Memory B cell (primary cell): ENCODE measurements at regions not wholly inside any gene's neighbourhood (a gene's known extent, or its start where the extent isn't known, plus 50 kb on each side); places are given as distances from the start of the nearest gene placed in this dataset.
"Not testable (repeated sequence)": the region's sequence is repeated elsewhere in the genome, so short reads cannot be mapped to it uniquely, and the experiment has no call there.

Experiments
- ATAC-seq: fragments of 150-1000 bp; cut with Tn5 transposase; 2 replicates; pipeline ENCODE4 v1.10.0; 2021; ENCODE audit warnings: low read depth, mild to moderate bottlenecking, moderate library complexity
- DNase-seq, 2 donors: peaks; one replicate each; pipeline ENCODE4 v3.0.0; 2022; ENCODE audit warnings: low spot score in 2 of 2
- H3K27ac Mint-ChIP-seq: one replicate; pipeline ENCODE4 v1.8.0; 2022; ENCODE audit warnings: mild to moderate bottlenecking, moderate library complexity, mixed read lengths
- H3K27me3 Mint-ChIP-seq: one replicate; pipeline ENCODE4 v1.8.0; 2022; ENCODE audit warnings: mixed read lengths
- H3K36me3 Mint-ChIP-seq: one replicate; pipeline ENCODE4 v1.8.0; 2022; ENCODE audit warnings: mild to moderate bottlenecking, mixed read lengths
- H3K4me1 Mint-ChIP-seq: one replicate; pipeline ENCODE4 v1.8.0; 2022; ENCODE audit warnings: mixed read lengths
- H3K4me3 Mint-ChIP-seq: one replicate; pipeline ENCODE4 v1.8.0; 2022; ENCODE audit warnings: mild to moderate bottlenecking, moderate library complexity, mixed read lengths
- H3K9me3 Mint-ChIP-seq: one replicate; pipeline ENCODE4 v1.8.0; 2022; ENCODE audit warnings: mixed read lengths

- H3K4me1 Mint-ChIP-seq = no peaks in the 10 kb centered on the region
- H3K27ac Mint-ChIP-seq = no peak overlapping the region
- H3K36me3 Mint-ChIP-seq = no peaks in the 10 kb centered on the region
- H3K4me3 Mint-ChIP-seq = no peak overlapping the region
- DNase-seq = no peak
- no peaks in the 10 kb centered on the region for H3K9me3 Mint-ChIP-seq
- no peak for ATAC-seq
- peaks cover 3% of the 10 kb centered on the region for H3K27me3 Mint-ChIP-seq
These were observed 258.1 kb downstream of the MSX2 start for GRCh38 chr5:174982485-174982884.

GRCh38 chr5:174981416-174981815 lies 257.0 kb downstream of the MSX2 start:
- no peak for DNase-seq
- H3K4me3 Mint-ChIP-seq = no peak overlapping the region
- H3K4me1 Mint-ChIP-seq = no peaks in the 10 kb centered on the region
- no peak for ATAC-seq
- H3K36me3 Mint-ChIP-seq = no peaks in the 10 kb centered on the region
- no peaks in the 10 kb centered on the region for H3K9me3 Mint-ChIP-seq
- H3K27me3 Mint-ChIP-seq = peaks cover 3% of the 10 kb centered on the region
- no peak overlapping the region for H3K27ac Mint-ChIP-seq

GRCh38 chr5:174980952-174981351 lies 256.6 kb downstream of the MSX2 start:
- no peaks in the 10 kb centered on the region for H3K36me3 Mint-ChIP-seq
- DNase-seq (no peak), ATAC-seq (no peak)
- H3K27me3 Mint-ChIP-seq = peaks cover 3% of the 10 kb centered on the region
- H3K9me3 Mint-ChIP-seq = no peaks in the 10 kb centered on the region
- no peaks in the 10 kb centered on the region for H3K4me1 Mint-ChIP-seq
- no peak overlapping the region for H3K27ac Mint-ChIP-seq
- no peak overlapping the region for H3K4me3 Mint-ChIP-seq

- ATAC-seq (no peak), DNase-seq (no peak)
- Mint-ChIP-seq H3K9me3 (peaks cover 15% of the 10 kb centered on the region), H3K4me3 (no peak overlapping the region), H3K36me3 (no peaks in the 10 kb centered on the region), H3K27ac (no peak overlapping the region), H3K4me1 (no peaks in the 10 kb centered on the region), H3K27me3 (peaks cover 9% of the 10 kb centered on the region)
These were observed 247.9 kb downstream of the MSX2 start for GRCh38 chr5:174972291-174972690.

GRCh38 chr5:174971210-174971609 lies 246.8 kb downstream of the MSX2 start:
- Mint-ChIP-seq H3K36me3 (peaks cover 2% of the 10 kb centered on the region), H3K27ac (no peak overlapping the region), H3K9me3 (peaks cover 21% of the 10 kb centered on the region), H3K4me1 (no peaks in the 10 kb centered on the region), H3K27me3 (peaks cover 9% of the 10 kb centered on the region), H3K4me3 (no peak overlapping the region)
- DNase-seq (no peak), ATAC-seq (no peak)

GRCh38 chr5:174970502-174970901 lies 246.1 kb downstream of the MSX2 start:
- H3K4me3 Mint-ChIP-seq = no peak overlapping the region
- H3K9me3 Mint-ChIP-seq = peaks cover 23% of the 10 kb centered on the region
- H3K36me3 Mint-ChIP-seq = peaks cover 2% of the 10 kb centered on the region
- peaks cover 9% of the 10 kb centered on the region for H3K27me3 Mint-ChIP-seq
- H3K4me1 Mint-ChIP-seq = no peaks in the 10 kb centered on the region
- DNase-seq (no peak), ATAC-seq (no peak)
- no peak overlapping the region for H3K27ac Mint-ChIP-seq

- Mint-ChIP-seq H3K36me3 (no peaks in the 10 kb centered on the region), H3K9me3 (no peaks in the 10 kb centered on the region), H3K4me1 (no peaks in the 10 kb centered on the region), H3K27me3 (peaks cover 3% of the 10 kb centered on the region), H3K4me3 (no peak overlapping the region), H3K27ac (no peak overlapping the region)
- no peak for DNase-seq
- no peak for ATAC-seq
These were observed 229.5 kb downstream of the MSX2 start for GRCh38 chr5:174953871-174954270.

- Mint-ChIP-seq H3K4me1 (no peaks in the 10 kb centered on the region), H3K9me3 (no peaks in the 10 kb centered on the region), H3K27ac (no peak overlapping the region), H3K27me3 (peaks cover 4% of the 10 kb centered on the region), H3K4me3 (no peak overlapping the region), H3K36me3 (no peaks in the 10 kb centered on the region)
- DNase-seq (peak in 1 of 2 donors; percentile 0), ATAC-seq (no peak)
These were observed 226.9 kb downstream of the MSX2 start for GRCh38 chr5:174951151-174951780.

- Mint-ChIP-seq H3K36me3 (no peaks in the 10 kb centered on the region), H3K4me3 (no peak overlapping the region), H3K4me1 (no peaks in the 10 kb centered on the region), H3K27ac (no peak overlapping the region), H3K9me3 (no peaks in the 10 kb centered on the region), H3K27me3 (peaks cover 6% of the 10 kb centered on the region)
- ATAC-seq (no peak), DNase-seq (no peak)
These were observed 223.2 kb downstream of the MSX2 start for GRCh38 chr5:174947548-174947947.

GRCh38 chr5:174945853-174946252 lies 221.5 kb downstream of the MSX2 start:
- ATAC-seq (no peak), DNase-seq (no peak)
- Mint-ChIP-seq H3K4me1 (no peaks in the 10 kb centered on the region), H3K27ac (no peak overlapping the region), H3K36me3 (no peaks in the 10 kb centered on the region), H3K4me3 (no peak overlapping the region), H3K9me3 (no peaks in the 10 kb centered on the region), H3K27me3 (peaks cover 6% of the 10 kb centered on the region)

GRCh38 chr5:174943785-174944184 lies 219.4 kb downstream of the MSX2 start:
- peaks cover 8% of the 10 kb centered on the region for H3K27me3 Mint-ChIP-seq
- DNase-seq (no peak), ATAC-seq (no peak)
- no peaks in the 10 kb centered on the region for H3K36me3 Mint-ChIP-seq
- no peak overlapping the region for H3K27ac Mint-ChIP-seq
- H3K4me3 Mint-ChIP-seq = no peak overlapping the region
- no peaks in the 10 kb centered on the region for H3K9me3 Mint-ChIP-seq
- H3K4me1 Mint-ChIP-seq = no peaks in the 10 kb centered on the region

- not testable (repeated sequence) for DNase-seq, H3K27me3 Mint-ChIP-seq, H3K4me1 Mint-ChIP-seq, H3K9me3 Mint-ChIP-seq, H3K27ac Mint-ChIP-seq, ATAC-seq, H3K4me3 Mint-ChIP-seq, H3K36me3 Mint-ChIP-seq
These were observed 218.6 kb downstream of the MSX2 start for GRCh38 chr5:174943002-174943401.

GRCh38 chr5:174937201-174938123 lies 213.1 kb downstream of the MSX2 start:
- DNase-seq = no peak
- ATAC-seq = no peak
- no peak overlapping the region for H3K27ac Mint-ChIP-seq
- peaks cover 7% of the 10 kb centered on the region for H3K27me3 Mint-ChIP-seq
- H3K9me3 Mint-ChIP-seq = peaks cover 2% of the 10 kb centered on the region
- no peaks in the 10 kb centered on the region for H3K4me1 Mint-ChIP-seq
- H3K4me3 Mint-ChIP-seq = no peak overlapping the region
- no peaks in the 10 kb centered on the region for H3K36me3 Mint-ChIP-seq

- H3K4me1 Mint-ChIP-seq = no peaks in the 10 kb centered on the region
- H3K27me3 Mint-ChIP-seq = peaks cover 6% of the 10 kb centered on the region
- H3K9me3 Mint-ChIP-seq = peaks cover 7% of the 10 kb centered on the region
- ATAC-seq (no peak), DNase-seq (peak; percentile 11 to 35)
- no peak overlapping the region for H3K27ac Mint-ChIP-seq
- H3K4me3 Mint-ChIP-seq = no peak overlapping the region
- H3K36me3 Mint-ChIP-seq = no peaks in the 10 kb centered on the region
These were observed 211.6 kb downstream of the MSX2 start for GRCh38 chr5:174935854-174936474.
